Small intestine (tissue), 7 donors: ENCODE measurements at regions not wholly inside any gene's neighbourhood (a gene's known extent, or its start where the extent isn't known, plus 50 kb on each side); places are given as distances from the start of the nearest gene placed in this dataset.
"Not testable (repeated sequence)": the region's sequence is repeated elsewhere in the genome, so short reads cannot be mapped to it uniquely, and the experiment has no call there.

Experiments used
- DNase-seq, 2 donors: peaks; one replicate each; pipeline versions ENCODE4 v3.0.0 to v3.0.0-alpha.2; 2013
- FAIRE-seq: peaks from 2 replicates; lab custom pipeline; 2012; peaks lifted over from hg19 to GRCh38; lab: Jason Lieb, UNC
- H3K27ac ChIP-seq, 3 donors: one replicate each; pipeline ENCODE4 v1.5.1; 2013; ENCODE audit warnings: low read length in 2 of 3, mild to moderate bottlenecking in 2 of 3, control low read depth in 1 of 3, inconsistent platforms in 1 of 3, low read depth in 1 of 3, moderate library complexity in 1 of 3
- H3K27me3 ChIP-seq, 3 donors: one replicate each; pipeline ENCODE4 v1.6.1; 2013; ENCODE audit warnings: low read length in 3 of 3, inconsistent platforms in 1 of 3; ENCODE audit not compliant: control insufficient read depth in 3 of 3, insufficient read depth in 3 of 3
- H3K36me3 ChIP-seq, 3 donors: one replicate each; pipeline ENCODE4 v1.6.1; 2013; ENCODE audit warnings: low read length in 3 of 3, inconsistent platforms in 1 of 3, low read depth in 1 of 3, mild to moderate bottlenecking in 1 of 3, moderate library complexity in 1 of 3; ENCODE audit not compliant: control insufficient read depth in 3 of 3, insufficient read depth in 2 of 3
- H3K4me1 ChIP-seq, 3 donors: one replicate each; pipeline ENCODE4 v1.6.1; 2013; ENCODE audit warnings: low read length in 2 of 3, inconsistent platforms in 1 of 3, low read depth in 1 of 3, mild to moderate bottlenecking in 1 of 3, moderate library complexity in 1 of 3; ENCODE audit not compliant: control insufficient read depth in 3 of 3, insufficient read depth in 2 of 3
- H3K4me3 ChIP-seq, 3 donors: one replicate each; pipeline ENCODE4 v1.5.1; 2013; ENCODE audit warnings: low read length in 3 of 3, control low read depth in 1 of 3, inconsistent platforms in 1 of 3, low read depth in 1 of 3, mild to moderate bottlenecking in 1 of 3, moderate library complexity in 1 of 3
- H3K9me3 ChIP-seq, 2 donors: one replicate each; pipeline ENCODE4 v1.6.1; 2013; ENCODE audit warnings: low read depth in 1 of 2, low read length in 1 of 2; ENCODE audit not compliant: control insufficient read depth in 2 of 2, insufficient read depth in 1 of 2
- WGBS, 3 donors: extraction: QIAGEN DNeasy Blood & Tissue Kit; methylation state at CpG; one replicate each; pipeline ENCODE4 v1.1.7; 2013; 5-methylcytosine and 5-hydroxymethylcytosine counted together
- donor health status: healthy with polysubstance abuse.
- donor health status: control.
- donor health status: control.
- donor health status: Bipolar disorder and iron deficiency.
- donor health status: healthy.

GRCh38 chr5:1985781-1986180 lies 103.1 kb upstream of the IRX4 start:
- Histone ChIP-seq H3K9me3 (no peaks in the 10 kb centered on the region), H3K27me3 (peaks cover 0 to 2% (median 0%) of the 10 kb centered on the region in 3 donors), H3K36me3 (no peaks in the 10 kb centered on the region), H3K4me1 (no peaks in the 10 kb centered on the region), H3K27ac (no peak overlapping the region), H3K4me3 (no peak overlapping the region)
- 75 to 81% (median 80%) methylated on average over 9 of the region's 9 CpGs for WGBS, 3 donors
- FAIRE-seq (no peak), DNase-seq (no peak)

- DNase-seq, result no peak
- H3K36me3 ChIP-seq, result no peaks in the 10 kb centered on the region
- WGBS, 3 donors, result 82 to 84% (median 83%) methylated on average over 11 of the region's 11 CpGs
- H3K27ac ChIP-seq, result no peak overlapping the region
- H3K27me3 ChIP-seq, result peaks cover 0 to 2% (median 0%) of the 10 kb centered on the region in 3 donors
- H3K4me3 ChIP-seq, result no peak overlapping the region
- no peaks in the 10 kb centered on the region for H3K4me1 ChIP-seq
- no peaks in the 10 kb centered on the region for H3K9me3 ChIP-seq
- no peak for FAIRE-seq
These were observed 101.4 kb upstream of the IRX4 start for GRCh38 chr5:1983919-1984695.

GRCh38 chr5:1983401-1983800 lies 100.7 kb upstream of the IRX4 start:
- 90 to 96% (median 93%) methylated on average over 18 of the region's 18 CpGs for WGBS, 3 donors
- DNase-seq (no peak), FAIRE-seq (no peak)
- H3K27ac ChIP-seq, result no peak overlapping the region
- peaks cover 0 to 2% (median 0%) of the 10 kb centered on the region in 3 donors for H3K27me3 ChIP-seq
- H3K4me1 ChIP-seq, result no peaks in the 10 kb centered on the region
- no peaks in the 10 kb centered on the region for H3K36me3 ChIP-seq
- H3K9me3 ChIP-seq, result no peaks in the 10 kb centered on the region
- H3K4me3 ChIP-seq, result no peak overlapping the region

- H3K27me3 ChIP-seq, DNase-seq, H3K36me3 ChIP-seq, FAIRE-seq, H3K4me1 ChIP-seq, H3K9me3 ChIP-seq, H3K4me3 ChIP-seq, H3K27ac ChIP-seq: not testable (repeated sequence)
- 68 to 82% (median 78%) methylated on average over 8 of the region's 8 CpGs for WGBS, 3 donors
These were observed 99.8 kb upstream of the IRX4 start for GRCh38 chr5:1982561-1982960.

GRCh38 chr5:1975898-1976765 lies 93.4 kb upstream of the IRX4 start:
- Histone ChIP-seq H3K4me3 (no peak overlapping the region), H3K4me1 (no peaks in the 10 kb centered on the region), H3K27me3 (no peaks in the 10 kb centered on the region), H3K9me3 (no peaks in the 10 kb centered on the region), H3K27ac (no peak overlapping the region), H3K36me3 (no peaks in the 10 kb centered on the region)
- WGBS, 3 donors, result 74 to 79% (median 75%) methylated on average over 12 of the region's 12 CpGs
- DNase-seq (no peak), FAIRE-seq (no peak)

- H3K4me3 ChIP-seq, result no peak overlapping the region
- 29 to 52% (median 35%) methylated on average over 7 of the region's 7 CpGs for WGBS, 3 donors
- FAIRE-seq (no peak), DNase-seq (peak in 1 of 2 donors; percentile 46)
- no peak overlapping the region for H3K27ac ChIP-seq
- H3K4me1 ChIP-seq, result no peaks in the 10 kb centered on the region
- no peaks in the 10 kb centered on the region for H3K36me3 ChIP-seq
- no peaks in the 10 kb centered on the region for H3K27me3 ChIP-seq
- no peaks in the 10 kb centered on the region for H3K9me3 ChIP-seq
These were observed 92.6 kb upstream of the IRX4 start for GRCh38 chr5:1975406-1975715.

GRCh38 chr5:1974501-1975405 lies 92.0 kb upstream of the IRX4 start:
- no peak overlapping the region for H3K27ac ChIP-seq
- FAIRE-seq (no peak), DNase-seq (no peak)
- H3K4me1 ChIP-seq, result no peaks in the 10 kb centered on the region
- H3K36me3 ChIP-seq, result no peaks in the 10 kb centered on the region
- WGBS, 3 donors, result 78 to 88% (median 83%) methylated on average over 18 of the region's 18 CpGs
- H3K4me3 ChIP-seq, result no peak overlapping the region
- no peaks in the 10 kb centered on the region for H3K9me3 ChIP-seq
- no peaks in the 10 kb centered on the region for H3K27me3 ChIP-seq

GRCh38 chr5:1974081-1974480 lies 91.4 kb upstream of the IRX4 start:
- DNase-seq, result no peak
- Histone ChIP-seq H3K4me3 (no peak overlapping the region), H3K9me3 (no peaks in the 10 kb centered on the region), H3K36me3 (no peaks in the 10 kb centered on the region), H3K27me3 (no peaks in the 10 kb centered on the region), H3K27ac (no peak overlapping the region), H3K4me1 (no peaks in the 10 kb centered on the region)
- whole genome bisulfite sequencing, 3 donors, result 81 to 90% (median 88%) methylated on average over 6 of the region's 6 CpGs
- FAIRE-seq, result no peak
